Neuronal stem cell (in vitro differentiated cells): ENCODE measurements at regions not wholly inside any gene's neighbourhood (a gene's known extent, or its start where the extent isn't known, plus 50 kb on each side); places are given as distances from the start of the nearest gene placed in this dataset.

ENCODE experiments used
- DNase-seq: peaks from one replicate; pipeline ENCODE4 v3.0.0-alpha.2; 2013; ENCODE audit warnings: low spot score
- H2AFZ ChIP-seq: one replicate; pipeline ENCODE4 v1.6.1; 2013; ENCODE audit warnings: mild to moderate bottlenecking, low read length, inconsistent platforms
- H2AK5ac ChIP-seq: 2 replicates; pipeline ENCODE4 v1.6.1; 2013; ENCODE audit warnings: low read depth, mild to moderate bottlenecking, inconsistent platforms, low read length, moderate library complexity, mixed read lengths
- H2BK120ac ChIP-seq: 2 replicates; pipeline ENCODE4 v1.6.1; 2013; ENCODE audit warnings: low read depth, mild to moderate bottlenecking, inconsistent platforms, low read length, moderate library complexity, mixed read lengths
- H2BK12ac ChIP-seq: one replicate; pipeline ENCODE4 v1.6.1; 2013; ENCODE audit warnings: low read length, inconsistent platforms
- H2BK15ac ChIP-seq: 2 replicates; pipeline ENCODE4 v1.6.1; 2013; ENCODE audit warnings: mild to moderate bottlenecking, low read length, inconsistent platforms, mixed read lengths
- H2BK5ac ChIP-seq: one replicate; pipeline ENCODE4 v1.6.1; 2013; ENCODE audit warnings: inconsistent platforms, mild to moderate bottlenecking, low read length, moderate library complexity
- H3K14ac ChIP-seq: one replicate; pipeline ENCODE4 v1.6.1; 2013; ENCODE audit warnings: low read length, inconsistent platforms
- H3K18ac ChIP-seq: 2 replicates; pipeline ENCODE4 v1.6.1; 2013; ENCODE audit warnings: low read length, inconsistent platforms
- H3K23ac ChIP-seq: 2 replicates; pipeline ENCODE4 v1.6.1; 2013; ENCODE audit warnings: low read depth, mild to moderate bottlenecking, mixed read lengths, low read length, inconsistent platforms; ENCODE audit not compliant: poor library complexity
- H3K27ac ChIP-seq: replicated peaks from 3 replicates; pipeline ENCODE4 v1.5.1; 2013; ENCODE audit warnings: low read length, inconsistent platforms
- H3K27me3 ChIP-seq, 3 experiments: 2 replicates each; pipeline ENCODE4 v1.6.1; 2013; ENCODE audit warnings: low read length in 3 of 3, mild to moderate bottlenecking in 2 of 3, inconsistent platforms in 1 of 3, low read depth in 1 of 3, mixed read lengths in 1 of 3, moderate library complexity in 1 of 3; ENCODE audit not compliant: control insufficient read depth in 3 of 3, insufficient read depth in 3 of 3
- H3K36me3 ChIP-seq, 2 donors: replicated peaks in 1 of 2; 2 replicates each; pipeline ENCODE4 v1.6.1; 2013; ENCODE audit warnings: low read length in 2 of 2; ENCODE audit not compliant: control insufficient read depth in 2 of 2, insufficient read depth in 2 of 2
- H3K4ac ChIP-seq: 2 replicates; pipeline ENCODE4 v1.6.1; 2013; ENCODE audit warnings: inconsistent platforms, mild to moderate bottlenecking, low read length, moderate library complexity
- H3K4me1 ChIP-seq, 2 donors: 1 replicate in 1 of 2; 2 replicates in 1 of 2; pipeline ENCODE4 v1.6.1; 2013; ENCODE audit warnings: low read length in 2 of 2, low read depth in 1 of 2; ENCODE audit not compliant: control insufficient read depth in 2 of 2, insufficient read depth in 1 of 2
- H3K4me2 ChIP-seq: one replicate; pipeline ENCODE4 v1.6.1; 2013; ENCODE audit warnings: mild to moderate bottlenecking, low read length, inconsistent platforms; ENCODE audit not compliant: insufficient read depth, poor library complexity, severe bottlenecking
- H3K4me3 ChIP-seq, 2 donors: 2 replicates each; pipeline ENCODE4 v1.5.1; 2013; ENCODE audit warnings: low read length in 2 of 2, mild to moderate bottlenecking in 2 of 2, inconsistent platforms in 1 of 2, moderate library complexity in 1 of 2
- H3K79me1 ChIP-seq: one replicate; pipeline ENCODE4 v1.6.1; 2013; ENCODE audit warnings: low read depth, mild to moderate bottlenecking, inconsistent platforms, low read length, moderate library complexity
- H3K9ac ChIP-seq: one replicate; pipeline ENCODE4 v1.6.1; 2013; ENCODE audit warnings: mild to moderate bottlenecking, low read depth, low read length, inconsistent platforms; ENCODE audit not compliant: poor library complexity
- H3K9me3 ChIP-seq, 2 donors: replicated peaks in 1 of 2; 2 replicates each; pipeline versions ENCODE3 to v1.6.1; 2013; ENCODE audit warnings: low read length in 2 of 2, mild to moderate bottlenecking in 2 of 2, inconsistent platforms in 1 of 2, low read depth in 1 of 2, mixed read lengths in 1 of 2, moderate library complexity in 1 of 2; ENCODE audit not compliant: control insufficient read depth in 2 of 2, insufficient read depth in 1 of 2
- H4K8ac ChIP-seq: one replicate; pipeline ENCODE4 v1.6.1; 2013; ENCODE audit warnings: low read depth, mild to moderate bottlenecking, inconsistent platforms, low read length, moderate library complexity
- H4K91ac ChIP-seq: one replicate; pipeline ENCODE4 v1.6.1; 2013; ENCODE audit warnings: low read length, low read depth, mild to moderate bottlenecking, inconsistent platforms; ENCODE audit not compliant: poor library complexity
- WGBS, 2 donors: extraction: QIAGEN DNeasy Blood & Tissue Kit; methylation state at CpG; one replicate each; pipeline ENCODE4 v1.1.7; 2013; ENCODE audit warnings: missing lambda C conversion rate in 2 of 2, mixed read lengths in 1 of 2; ENCODE audit not compliant: insufficient read length in 2 of 2, insufficient replicate concordance in 1 of 2; ENCODE audit errors: extremely low coverage in 2 of 2; 5-methylcytosine and 5-hydroxymethylcytosine counted together

GRCh38 chr5:28737682-28738081 lies 1699.3 kb upstream of the CDH9 start:
- Histone ChIP-seq H2AK5ac (no peak overlapping the region), H2BK12ac (no peak overlapping the region), H3K9ac (no peak overlapping the region), H3K27ac (no peak overlapping the region), H2AFZ (no peak overlapping the region), H3K79me1 (no peaks in the 10 kb centered on the region), H2BK15ac (no peak overlapping the region), H3K4me3 (no peak overlapping the region), H2BK5ac (no peak overlapping the region), H3K36me3 (no peaks in the 10 kb centered on the region), H3K4me2 (no peak overlapping the region), H3K4ac (no peak overlapping the region), H3K18ac (no peak overlapping the region), H4K8ac (no peak overlapping the region), H3K14ac (no peak overlapping the region), H3K23ac (no peak overlapping the region), H4K91ac (no peak overlapping the region), H2BK120ac (no peak overlapping the region), H3K27me3 (no peaks in the 10 kb centered on the region), H3K4me1 (no peaks in the 10 kb centered on the region), H3K9me3 (no peaks in the 10 kb centered on the region)
- WGBS, 2 donors: no CpG with 5 or more reads among the region's 2 CpGs
- no peak for DNase-seq

GRCh38 chr5:28737222-28737621 lies 1698.8 kb upstream of the CDH9 start:
- no peak overlapping the region for H3K9ac ChIP-seq
- H2AFZ ChIP-seq: no peak overlapping the region

GRCh38 chr5:28734396-28734795 lies 1696.0 kb upstream of the CDH9 start:
- Histone ChIP-seq H3K9me3 (no peaks in the 10 kb centered on the region), H2BK120ac (no peak overlapping the region), H2AFZ (no peak overlapping the region), H3K27ac (no peak overlapping the region), H3K14ac (no peak overlapping the region), H3K23ac (no peak overlapping the region), H4K8ac (no peak overlapping the region), H3K4me1 (no peaks in the 10 kb centered on the region), H3K4me3 (no peak overlapping the region), H3K79me1 (no peaks in the 10 kb centered on the region), H3K18ac (no peak overlapping the region), H3K36me3 (no peaks in the 10 kb centered on the region), H3K9ac (no peak overlapping the region), H2BK12ac (no peak overlapping the region), H2BK15ac (no peak overlapping the region), H3K4me2 (no peak overlapping the region), H2BK5ac (no peak overlapping the region), H4K91ac (no peak overlapping the region), H2AK5ac (no peak overlapping the region), H3K4ac (no peak overlapping the region), H3K27me3 (no peaks in the 10 kb centered on the region)
- WGBS, 2 donors: no CpG with 5 or more reads among the region's 3 CpGs
- no peak for DNase-seq

More at GRCh38 chr5:28737222-28737621, 1698.8 kb upstream of the CDH9 start:
- Histone ChIP-seq H3K79me1 (no peaks in the 10 kb centered on the region), H2BK12ac (no peak overlapping the region), H3K9me3 (no peaks in the 10 kb centered on the region), H2BK15ac (no peak overlapping the region), H3K36me3 (no peaks in the 10 kb centered on the region), H3K14ac (no peak overlapping the region), H3K27me3 (no peaks in the 10 kb centered on the region), H2BK120ac (no peak overlapping the region), H3K4me3 (no peak overlapping the region), H4K8ac (no peak overlapping the region), H3K4me2 (no peak overlapping the region), H3K4me1 (no peaks in the 10 kb centered on the region), H3K4ac (no peak overlapping the region), H2AK5ac (no peak overlapping the region), H3K27ac (no peak overlapping the region), H3K23ac (no peak overlapping the region), H3K18ac (no peak overlapping the region), H2BK5ac (no peak overlapping the region), H4K91ac (no peak overlapping the region)
- DNase-seq: no peak

GRCh38 chr5:28729067-28729466 lies 1690.7 kb upstream of the CDH9 start:
- no peak overlapping the region for H4K8ac ChIP-seq
- H3K4me2 ChIP-seq: no peak overlapping the region
- H2BK120ac ChIP-seq: no peak overlapping the region
- no peak overlapping the region for H2AFZ ChIP-seq
- H3K27ac ChIP-seq: no peak overlapping the region
- H3K79me1 ChIP-seq: no peaks in the 10 kb centered on the region
- H2AK5ac ChIP-seq: no peak overlapping the region
- no peaks in the 10 kb centered on the region for H3K4me1 ChIP-seq
- H3K14ac ChIP-seq: no peak overlapping the region
- H3K9me3 ChIP-seq: peaks cover 0 to 8% of the 10 kb centered on the region in 2 donors
- no peak overlapping the region for H3K9ac ChIP-seq
- no peak overlapping the region for H3K23ac ChIP-seq
- no peak overlapping the region for H4K91ac ChIP-seq
- no peaks in the 10 kb centered on the region for H3K27me3 ChIP-seq
- H3K4me3 ChIP-seq: no peak overlapping the region
- H2BK15ac ChIP-seq: no peak overlapping the region
- H2BK12ac ChIP-seq: no peak overlapping the region
- WGBS, 2 donors: no CpG with 5 or more reads among the region's 1 CpG
- no peaks in the 10 kb centered on the region for H3K36me3 ChIP-seq
- H3K18ac ChIP-seq: no peak overlapping the region
- H2BK5ac ChIP-seq: no peak overlapping the region
- H3K4ac ChIP-seq: no peak overlapping the region
- no peak for DNase-seq
